H1 (cell line): ENCODE measurements at regions not wholly inside any gene's neighbourhood (a gene's known extent, or its start where the extent isn't known, plus 50 kb on each side); places are given as distances from the start of the nearest gene placed in this dataset.

ENCODE experiments used
- CTCF ChIA-PET: fragments of 300-600 bp; sonication (Branson Sonifier 250); formaldehyde crosslinking; loops from one replicate; lab custom pipeline; 2021; ENCODE audit not compliant: partially characterized antibody; lab: Charles Lee
- POLR2A ChIA-PET: fragments of 300-600 bp; sonication (Branson Sonifier 250); formaldehyde crosslinking; loops from one replicate; lab custom pipeline; 2021; ENCODE audit warnings: inconsistent platforms; ENCODE audit not compliant: partially characterized antibody; lab: Charles Lee
- DNase-seq, 2 experiments: peaks; one replicate each; pipeline versions ENCODE4 v3.0.0 to v3.0.0-alpha.2; 2010 to 2022; ENCODE audit warnings: low spot score in 2 of 2, low read depth in 1 of 2, mixed read lengths in 1 of 2
- FAIRE-seq: peaks from 2 replicates; lab custom pipeline; 2011; peaks lifted over from hg19 to GRCh38; lab: Jason Lieb, UNC
- H2AFZ ChIP-seq: 2 replicates; pipeline ENCODE4 v1.8.1; 2012; ENCODE audit warnings: low read length, inconsistent platforms
- H2AK5ac ChIP-seq: 2 replicates; pipeline ENCODE4 v1.6.1; 2013; ENCODE audit warnings: low read depth, low read length
- H2BK120ac ChIP-seq: replicated peaks from 2 replicates; pipeline ENCODE3; 2013; ENCODE audit warnings: low read depth, low read length, inconsistent platforms
- H2BK12ac ChIP-seq: 2 replicates; pipeline ENCODE4 v1.6.1; 2013; ENCODE audit warnings: low read depth, low read length
- H2BK15ac ChIP-seq: 2 replicates; pipeline ENCODE4 v1.6.1; 2013; ENCODE audit warnings: low read length
- H2BK20ac ChIP-seq: 2 replicates; pipeline ENCODE4 v1.6.1; 2013; ENCODE audit warnings: low read length
- H2BK5ac ChIP-seq: 2 replicates; pipeline ENCODE4 v1.6.1; 2013; ENCODE audit warnings: low read depth, low read length
- H3K14ac ChIP-seq: 2 replicates; pipeline ENCODE4 v1.6.1; 2013; ENCODE audit warnings: inconsistent platforms; ENCODE audit not compliant: insufficient read length
- H3K18ac ChIP-seq: 2 replicates; pipeline ENCODE4 v1.6.1; 2013; ENCODE audit warnings: low read length; ENCODE audit errors: extremely low read depth
- H3K23ac ChIP-seq: 2 replicates; pipeline ENCODE4 v1.6.1; 2013; ENCODE audit warnings: inconsistent platforms; ENCODE audit not compliant: insufficient read length
- H3K23me2 ChIP-seq: 2 replicates; pipeline ENCODE4 v1.6.1; 2013; ENCODE audit warnings: low read depth, low read length
- H3K27ac ChIP-seq: 2 replicates; pipeline ENCODE4 v1.6.1; 2011; ENCODE audit warnings: low read depth, low read length, inconsistent platforms
- H3K27me3 ChIP-seq, 4 experiments: replicated peaks in 1 of 4; 1 replicate in 1 of 4; 2 replicates in 3 of 4; pipeline versions ENCODE4 v1.6.1 to v1.8.1; 2011 to 2013; ENCODE audit warnings: low read length in 3 of 4, mild to moderate bottlenecking in 3 of 4, inconsistent platforms in 2 of 4, mixed read lengths in 2 of 4, moderate library complexity in 1 of 4; ENCODE audit not compliant: control insufficient read depth in 3 of 4, insufficient read depth in 3 of 4; ENCODE audit errors: extremely low read depth in 1 of 4
- H3K36me3 ChIP-seq, 4 experiments: 2 replicates each; pipeline versions ENCODE4 v1.6.1 to v1.8.1; 2011 to 2013; ENCODE audit warnings: mild to moderate bottlenecking in 4 of 4, low read length in 3 of 4, moderate library complexity in 2 of 4, control low read depth in 1 of 4, inconsistent platforms in 1 of 4; ENCODE audit not compliant: insufficient read depth in 4 of 4, control insufficient read depth in 2 of 4
- H3K4ac ChIP-seq: replicated peaks from 2 replicates; pipeline ENCODE3; 2013; ENCODE audit warnings: low read length, low read depth, mixed read lengths, inconsistent platforms; ENCODE audit not compliant: insufficient read length
- H3K4me1 ChIP-seq, 4 experiments: replicated peaks in 1 of 4; 1 replicate in 1 of 4; 2 replicates in 3 of 4; pipeline versions ENCODE4 v1.6.1 to v1.8.1; 2011 to 2013; ENCODE audit warnings: low read length in 3 of 4, inconsistent platforms in 2 of 4, mixed read lengths in 1 of 4; ENCODE audit not compliant: insufficient read depth in 4 of 4, control insufficient read depth in 3 of 4
- H3K4me2 ChIP-seq, 2 experiments: 2 replicates each; pipeline versions ENCODE4 v1.6.1 to v1.8.1; 2011 to 2013; ENCODE audit warnings: low read depth in 2 of 2, low read length in 2 of 2, control low read depth in 1 of 2, inconsistent platforms in 1 of 2, mild to moderate bottlenecking in 1 of 2; ENCODE audit not compliant: insufficient read depth in 1 of 2
- H3K4me3 ChIP-seq, 4 experiments: fragments of 200-600, 300-600 bp in 1 of 4; sonication (generic), shearing (Covaris generic), sonication (Bioruptor Twin) in 1 of 4; 2 replicates each; pipeline versions ENCODE4 v1.5.1 to v1.8.1; 2011 to 2016; ENCODE audit warnings: low read length in 4 of 4, low read depth in 3 of 4, control low read depth in 2 of 4, inconsistent platforms in 2 of 4, mild to moderate bottlenecking in 2 of 4, mixed read lengths in 1 of 4, moderate library complexity in 1 of 4; ENCODE audit not compliant: insufficient read depth in 2 of 4; ENCODE audit errors: extremely low read depth in 1 of 4
- H3K56ac ChIP-seq: replicated peaks from 2 replicates; pipeline ENCODE3; 2013; ENCODE audit warnings: low read depth, mild to moderate bottlenecking, mixed read lengths, low read length, inconsistent platforms; ENCODE audit not compliant: insufficient read length
- H3K79me1 ChIP-seq: 2 replicates; pipeline ENCODE4 v1.6.1; 2013; ENCODE audit warnings: low read depth, low read length, control low read depth
- H3K79me2 ChIP-seq, 2 experiments: 2 replicates each; pipeline versions ENCODE4 v1.6.1 to v1.8.1; 2012 to 2013; ENCODE audit warnings: low read length in 2 of 2, mild to moderate bottlenecking in 2 of 2, inconsistent platforms in 1 of 2; ENCODE audit not compliant: insufficient read depth in 2 of 2, control insufficient read depth in 1 of 2
- H3K9ac ChIP-seq, 4 experiments: replicated peaks in 1 of 4; 1 replicate in 1 of 4; 2 replicates in 3 of 4; pipeline versions ENCODE4 v1.6.1 to v1.8.1; 2011 to 2013; ENCODE audit warnings: low read depth in 3 of 4, low read length in 3 of 4, control low read depth in 2 of 4, mild to moderate bottlenecking in 2 of 4, moderate library complexity in 2 of 4, inconsistent platforms in 1 of 4; ENCODE audit errors: extremely low read depth in 1 of 4
- H3K9me3 ChIP-seq, 2 experiments: 2 replicates each; pipeline versions ENCODE4 v1.6.1 to v1.8.1; 2012 to 2013; ENCODE audit warnings: mild to moderate bottlenecking in 2 of 2, moderate library complexity in 2 of 2, control low read depth in 1 of 2, inconsistent platforms in 1 of 2, low read depth in 1 of 2, low read length in 1 of 2, mixed read lengths in 1 of 2; ENCODE audit not compliant: insufficient read depth in 2 of 2
- H4K20me1 ChIP-seq, 2 experiments: replicated peaks in 1 of 2; 2 replicates each; pipeline versions ENCODE3 to v1.8.1; 2011 to 2013; ENCODE audit warnings: inconsistent platforms in 2 of 2, low read length in 2 of 2, mild to moderate bottlenecking in 1 of 2; ENCODE audit not compliant: insufficient read depth in 2 of 2, control insufficient read depth in 1 of 2
- H4K5ac ChIP-seq: 2 replicates; pipeline ENCODE4 v1.6.1; 2013; ENCODE audit warnings: low read length, low read depth, mixed read lengths, inconsistent platforms; ENCODE audit not compliant: insufficient read length
- H4K8ac ChIP-seq: 2 replicates; pipeline ENCODE4 v1.8.0; 2013; ENCODE audit warnings: mild to moderate bottlenecking, moderate library complexity, low read length, inconsistent platforms; ENCODE audit not compliant: insufficient read depth; ENCODE audit errors: extremely low read depth
- H4K91ac ChIP-seq: replicated peaks from 2 replicates; pipeline ENCODE3; 2013; ENCODE audit warnings: low read length, mixed read lengths, inconsistent platforms; ENCODE audit not compliant: insufficient read length
- ASH2L ChIP-seq: fragments of 200-600, 300-600 bp; sonication (generic); IDR thresholded peaks from one replicate; pipeline ENCODE4 v1.7.1; 2017; ENCODE audit warnings: low read length
- BACH1 ChIP-seq: IDR thresholded peaks from 2 replicates; pipeline ENCODE4 v1.6.1; 2012; ENCODE audit warnings: low read length, improper control_type of control experiment
- EGR1 ChIP-seq: IDR thresholded peaks from 2 replicates; pipeline ENCODE4 v1.6.1; 2011; ENCODE audit warnings: low read depth, low read length, borderline replicate concordance
- EP300 ChIP-seq, 2 experiments: IDR thresholded peaks; 1 replicate in 1 of 2; 2 replicates in 1 of 2; pipeline ENCODE4 v1.6.1; 2011 to 2012; ENCODE audit warnings: low read depth in 2 of 2, low read length in 2 of 2, mild to moderate bottlenecking in 2 of 2, borderline replicate concordance in 1 of 2, inconsistent platforms in 1 of 2, moderate library complexity in 1 of 2
- FOSL1 ChIP-seq: IDR thresholded peaks from 2 replicates; pipeline ENCODE4 v1.6.1; 2011; ENCODE audit warnings: mild to moderate bottlenecking, low read depth, low read length, moderate library complexity; ENCODE audit not compliant: insufficient read depth
- NRF1 ChIP-seq: IDR thresholded peaks from 2 replicates; pipeline ENCODE4 v1.6.1; 2011; ENCODE audit warnings: mild to moderate bottlenecking, low read depth, low read length, improper control_type of control experiment
- POLR2AphosphoS5 ChIP-seq: IDR thresholded peaks from 2 replicates; pipeline ENCODE4 v1.6.1; 2011; ENCODE audit warnings: low read depth, low read length
- RAD21 ChIP-seq, 2 experiments: IDR thresholded peaks in 1 of 2; conservative IDR thresholded peaks in 1 of 2; 2 replicates each; pipeline ENCODE4 v1.6.1; 2011; ENCODE audit warnings: low read depth in 2 of 2, low read length in 2 of 2, improper control_type of control experiment in 1 of 2, inconsistent platforms in 1 of 2, mild to moderate bottlenecking in 1 of 2, moderate library complexity in 1 of 2
- SIX5 ChIP-seq: IDR thresholded peaks from 2 replicates; pipeline ENCODE4 v1.6.1; 2011; ENCODE audit warnings: mild to moderate bottlenecking, low read depth, low read length
- ZNF274 ChIP-seq: IDR thresholded peaks from 2 replicates; pipeline ENCODE4 v1.7.0; 2012; ENCODE audit warnings: low read length, borderline replicate concordance; ENCODE audit errors: extremely low read depth
- WGBS, 2 experiments: shearing (Covaris generic) in 1 of 2; methylation state at CpG; one replicate each; pipeline versions ENCODE4 v1.1.6 to v1.1.7; 2013 to 2015; ENCODE audit warnings: low lambda C conversion rate in 2 of 2, mixed read lengths in 2 of 2, inconsistent platforms in 1 of 2, low coverage in 1 of 2, missing lambda C conversion rate in 1 of 2; ENCODE audit not compliant: insufficient replicate concordance in 2 of 2, insufficient coverage in 1 of 2, insufficient read length in 1 of 2; ENCODE audit errors: extremely low coverage in 1 of 2, missing lambda C conversion rate in 1 of 2; 5-methylcytosine and 5-hydroxymethylcytosine counted together
- TF ChIP-seq, protein P1 (sequence below): IDR thresholded peaks from 2 replicates; pipeline ENCODE4 v1.6.1; 2012; ENCODE audit warnings: low read length, inconsistent platforms
- TF ChIP-seq, protein P2 (sequence below): IDR thresholded peaks from 2 replicates; pipeline ENCODE4 v1.6.1; 2011; ENCODE audit warnings: low read length, improper control_type of control experiment

- Histone ChIP-seq H3K27me3 (no peaks in the 10 kb centered on the region), H3K56ac (no peak overlapping the region), H3K9me3 (no peaks in the 10 kb centered on the region), H2BK120ac (no peak overlapping the region), H3K9ac (no peak overlapping the region), H3K79me1 (no peaks in the 10 kb centered on the region), H2BK5ac (no peak overlapping the region), H3K23me2 (no peaks in the 10 kb centered on the region), H3K27ac (no peak overlapping the region), H3K36me3 (no peaks in the 10 kb centered on the region), H2AK5ac (no peak overlapping the region), H3K23ac (no peak overlapping the region), H2BK20ac (no peak overlapping the region), H4K8ac (no peak overlapping the region), H3K79me2 (no peaks in the 10 kb centered on the region), H3K14ac (no peak overlapping the region), H2AFZ (no peak overlapping the region), H4K20me1 (no peaks in the 10 kb centered on the region), H3K4me2 (no peak overlapping the region), H4K5ac (no peak overlapping the region), H3K18ac (no peak overlapping the region), H3K4me3 (no peak overlapping the region), H3K4me1 (peaks cover 0 to 4% (median 0%) of the 10 kb centered on the region in 4 experiments; a peak in 1 of 7 replicates), H4K91ac (no peak overlapping the region), H3K4ac (no peak overlapping the region), H2BK12ac (no peak overlapping the region), H2BK15ac (no peak overlapping the region)
- WGBS, 2 experiments = 60% methylated on average over 1 of the region's 2 CpGs; no CpG with 5 or more reads in 1 of the 2 experiments
- DNase-seq (no peak), FAIRE-seq (no peak)
- POLR2A ChIA-PET = no interaction called here
- CTCF ChIA-PET = no interaction called here
- TF ChIP-seq BACH1 (no peak), FOSL1 (no peak), RAD21 (IDR thresholded peaks at IDR 0.05 in 1 of 2, conservative IDR thresholded peaks at IDR 0.05 in 1 of 2; ENCODE audit: low read depth in 2 of 2, low read length in 2 of 2) (no peak), SIX5 (no peak), ASH2L (no peak), EGR1 (no peak), EP300 (IDR thresholded peaks at IDR 0.05; ENCODE audit: borderline replicate concordance in 1 of 2, low read depth in 2 of 2, low read length in 2 of 2) (no peak), NRF1 (no peak), POLR2AphosphoS5 (no peak), ZNF274 (no peak)
- TF ChIP-seq, protein P1, sequence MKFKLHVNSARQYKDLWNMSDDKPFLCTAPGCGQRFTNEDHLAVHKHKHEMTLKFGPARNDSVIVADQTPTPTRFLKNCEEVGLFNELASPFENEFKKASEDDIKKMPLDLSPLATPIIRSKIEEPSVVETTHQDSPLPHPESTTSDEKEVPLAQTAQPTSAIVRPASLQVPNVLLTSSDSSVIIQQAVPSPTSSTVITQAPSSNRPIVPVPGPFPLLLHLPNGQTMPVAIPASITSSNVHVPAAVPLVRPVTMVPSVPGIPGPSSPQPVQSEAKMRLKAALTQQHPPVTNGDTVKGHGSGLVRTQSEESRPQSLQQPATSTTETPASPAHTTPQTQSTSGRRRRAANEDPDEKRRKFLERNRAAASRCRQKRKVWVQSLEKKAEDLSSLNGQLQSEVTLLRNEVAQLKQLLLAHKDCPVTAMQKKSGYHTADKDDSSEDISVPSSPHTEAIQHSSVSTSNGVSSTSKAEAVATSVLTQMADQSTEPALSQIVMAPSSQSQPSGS = no peak
- TF ChIP-seq, protein P2, sequence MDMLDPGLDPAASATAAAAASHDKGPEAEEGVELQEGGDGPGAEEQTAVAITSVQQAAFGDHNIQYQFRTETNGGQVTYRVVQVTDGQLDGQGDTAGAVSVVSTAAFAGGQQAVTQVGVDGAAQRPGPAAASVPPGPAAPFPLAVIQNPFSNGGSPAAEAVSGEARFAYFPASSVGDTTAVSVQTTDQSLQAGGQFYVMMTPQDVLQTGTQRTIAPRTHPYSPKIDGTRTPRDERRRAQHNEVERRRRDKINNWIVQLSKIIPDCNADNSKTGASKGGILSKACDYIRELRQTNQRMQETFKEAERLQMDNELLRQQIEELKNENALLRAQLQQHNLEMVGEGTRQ = no peak
Observed at GRCh38 chr7:131210618-131211017, 117.1 kb upstream of the MKLN1 start.
